HCT116 (cell line): ENCODE measurements at regions not wholly inside any gene's neighbourhood (a gene's known extent, or its start where the extent isn't known, plus 50 kb on each side); places are given as distances from the start of the nearest gene placed in this dataset.

Experiments used
- ATAC-seq: fragments of 200-7000 bp; cut with Tn5 transposase; 2 replicates; pipeline ENCODE4 v1.9.1; 2020; ENCODE audit warnings: mild to moderate bottlenecking, moderate library complexity
- BruUV-seq: library from RNA; stranded (reverse); fragments of 400-500 nt; replicated peaks from 2 replicates; lab custom pipeline; 2021; lab: Mats Ljungman, UMichigan
- CTCF ChIA-PET: fragments of 300-600 bp; sonication (Branson Sonifier 250); formaldehyde crosslinking; loops from one replicate; lab custom pipeline; 2021; ENCODE audit warnings: antibody characterized with exemption; lab: Charles Lee
- POLR2A ChIA-PET: fragments of 300-600, 350-600 bp; sonication (Branson Sonifier 250); formaldehyde crosslinking; loops from one replicate; lab custom pipeline; 2021; ENCODE audit warnings: antibody characterized with exemption; lab: Charles Lee
- RAD21 ChIA-PET, 2 experiments: fragments of 300-600 bp; sonication (Branson Sonifier 250); formaldehyde crosslinking; loops; one replicate each; lab custom pipeline; 2023; ENCODE audit warnings: low total read pairs in 2 of 2; ENCODE audit not compliant: uncharacterized antibody in 2 of 2, unreplicated experiment in 2 of 2, low non-redundant PET in 1 of 2; lab: Charles Lee
- DNase-seq: peaks from one replicate; pipeline ENCODE4 v3.0.0-alpha.2; 2010; ENCODE audit warnings: low read depth, low spot score
- H2AFZ ChIP-seq: fragments of 200-600 bp; shearing (Covaris generic), sonication (generic); 2 replicates; pipeline ENCODE4 v1.6.1; 2017; ENCODE audit warnings: low read depth, mixed run types, mixed read lengths, antibody characterized with exemption, low read length; ENCODE audit not compliant: poor library complexity, severe bottlenecking
- H3K27ac ChIP-seq: 2 replicates; pipeline ENCODE4 v1.5.1; 2012; ENCODE audit warnings: low read depth, low read length
- H3K27me3 ChIP-seq: fragments of 200-600 bp; sonication (generic); 2 replicates; pipeline ENCODE4 v1.6.1; 2016; ENCODE audit warnings: mixed run types, low read length, mixed read lengths; ENCODE audit not compliant: insufficient read depth
- H3K36me3 ChIP-seq, 2 experiments: fragments of 200-500 bp in 1 of 2; fragments of 200-600 bp in 1 of 2; sonication (Bioruptor generic) in 1 of 2; sonication (generic) in 1 of 2; 2 replicates each; pipeline versions ENCODE4 v1.5.1 to v1.6.1; 2014 to 2016; ENCODE audit warnings: low read length in 2 of 2, inconsistent platforms in 1 of 2, mixed read lengths in 1 of 2, mixed run types in 1 of 2; ENCODE audit not compliant: insufficient read depth in 2 of 2, control insufficient read depth in 1 of 2
- H3K4me1 ChIP-seq, 2 experiments: fragments of 200-600 bp in 1 of 2; sonication (generic) in 1 of 2; 2 replicates each; pipeline versions ENCODE4 v1.5.1 to v1.6.1; 2012 to 2017; ENCODE audit warnings: low read length in 2 of 2, inconsistent platforms in 1 of 2, mild to moderate bottlenecking in 1 of 2, mixed read lengths in 1 of 2, mixed run types in 1 of 2, moderate library complexity in 1 of 2; ENCODE audit not compliant: insufficient read depth in 2 of 2, control insufficient read depth in 1 of 2
- H3K4me2 ChIP-seq: fragments of 200-600 bp; sonication (generic); 2 replicates; pipeline ENCODE4 v1.6.1; 2017; ENCODE audit warnings: mixed run types, low read length, mixed read lengths
- H3K4me3 ChIP-seq, 2 experiments: fragments of 200-600 bp in 1 of 2; sonication (generic) in 1 of 2; replicated peaks in 1 of 2; 2 replicates each; pipeline ENCODE4 v1.5.1; 2011 to 2016; ENCODE audit warnings: low read length in 2 of 2, control low read depth in 1 of 2, low read depth in 1 of 2, mild to moderate bottlenecking in 1 of 2, mixed read lengths in 1 of 2, mixed run types in 1 of 2
- H3K79me2 ChIP-seq: fragments of 200-600 bp; sonication (generic); 2 replicates; pipeline ENCODE4 v1.6.1; 2017; ENCODE audit warnings: mild to moderate bottlenecking, mixed run types, low read length, moderate library complexity, mixed read lengths; ENCODE audit not compliant: insufficient read depth
- H3K9ac ChIP-seq: fragments of 200-600 bp; sonication (generic); 2 replicates; pipeline ENCODE4 v1.6.1; 2016; ENCODE audit warnings: low read length, mixed read lengths
- H3K9me2 ChIP-seq: fragments of 200-600 bp; sonication (generic), shearing (Covaris generic); 2 replicates; pipeline ENCODE4 v1.6.1; 2017; ENCODE audit warnings: mixed run types, mild to moderate bottlenecking, moderate library complexity; ENCODE audit not compliant: insufficient read depth
- H3K9me3 ChIP-seq, 2 experiments: fragments of 200-500 bp in 1 of 2; fragments of 200-600 bp in 1 of 2; sonication (Bioruptor generic) in 1 of 2; sonication (generic) in 1 of 2; 2 replicates each; pipeline ENCODE4 v1.6.1; 2014 to 2017; ENCODE audit warnings: low read length in 2 of 2, mixed read lengths in 2 of 2, inconsistent platforms in 1 of 2, low read depth in 1 of 2, mild to moderate bottlenecking in 1 of 2, mixed run types in 1 of 2, moderate library complexity in 1 of 2; ENCODE audit not compliant: control insufficient read depth in 1 of 2, insufficient read depth in 1 of 2
- H4K20me1 ChIP-seq: fragments of 200-600 bp; sonication (generic), shearing (Covaris generic); 2 replicates; pipeline ENCODE4 v1.6.1; 2017; ENCODE audit warnings: mixed run types, mild to moderate bottlenecking, moderate library complexity; ENCODE audit not compliant: insufficient read depth
- ATF3 ChIP-seq: IDR thresholded peaks from 2 replicates; pipeline ENCODE4 v1.6.1; 2012
- CBX3 ChIP-seq: IDR thresholded peaks from 2 replicates; pipeline ENCODE4 v1.6.1; 2012; ENCODE audit warnings: low read depth
- CEBPB ChIP-seq: IDR thresholded peaks from 2 replicates; pipeline ENCODE4 v1.6.1; 2012; ENCODE audit warnings: low read depth
- CTCF ChIP-seq, 3 experiments: fragments of 200-600 bp in 1 of 3; sonication (generic) in 1 of 3; IDR thresholded peaks in 2 of 3; conservative IDR thresholded peaks in 1 of 3; 2 replicates each; pipeline ENCODE4 v1.5.1; 2012 to 2017; ENCODE audit warnings: low read depth in 2 of 3, low read length in 2 of 3, antibody characterized with exemption in 1 of 3, borderline replicate concordance in 1 of 3, control low read depth in 1 of 3, mild to moderate bottlenecking in 1 of 3, mixed read lengths in 1 of 3, mixed run types in 1 of 3, moderate library complexity in 1 of 3; ENCODE audit not compliant: insufficient read depth in 1 of 3
- EGR1 ChIP-seq: IDR thresholded peaks from 2 replicates; pipeline ENCODE4 v1.6.1; 2012; ENCODE audit warnings: low read depth
- ELF1 ChIP-seq: IDR thresholded peaks from 2 replicates; pipeline ENCODE4 v1.6.1; 2012; ENCODE audit warnings: low read depth, borderline replicate concordance
- EZH2 ChIP-seq: fragments of 200-600 bp; sonication (generic); IDR thresholded peaks from 2 replicates; pipeline ENCODE4 v1.6.1; 2017; ENCODE audit warnings: antibody characterized with exemption, mixed run types
- EZH2phosphoT487 ChIP-seq: fragments of 200-600 bp; IDR thresholded peaks from 2 replicates; pipeline ENCODE4 v1.6.1; 2018; ENCODE audit warnings: antibody characterized with exemption, borderline replicate concordance
- FOSL1 ChIP-seq: IDR thresholded peaks from 2 replicates; pipeline ENCODE4 v1.6.1; 2012; ENCODE audit warnings: low read depth
- MAX ChIP-seq: IDR thresholded peaks from 2 replicates; pipeline ENCODE4 v1.6.1; 2012
- POLR2AphosphoS5 ChIP-seq: IDR thresholded peaks from 2 replicates; pipeline ENCODE4 v1.6.1; 2011; ENCODE audit warnings: mild to moderate bottlenecking, low read depth, low read length, moderate library complexity
- REST ChIP-seq: IDR thresholded peaks from 2 replicates; pipeline ENCODE4 v1.6.1; 2012; ENCODE audit warnings: low read depth
- SIN3A ChIP-seq: IDR thresholded peaks from 2 replicates; pipeline ENCODE4 v1.6.1; 2012; ENCODE audit warnings: low read depth
- SP1 ChIP-seq: IDR thresholded peaks from 2 replicates; pipeline ENCODE4 v1.6.1; 2012; ENCODE audit warnings: low read depth
- YY1 ChIP-seq: IDR thresholded peaks from 2 replicates; pipeline ENCODE4 v1.6.1; 2011; ENCODE audit warnings: low read length, low read depth, moderate library complexity, mild to moderate bottlenecking; ENCODE audit not compliant: insufficient replicate concordance; ENCODE audit errors: extremely low read depth
- ZFX ChIP-seq: fragments of 450-650 bp; IDR thresholded peaks from 2 replicates; pipeline ENCODE4 v1.6.1; 2017
- ZNF274 ChIP-seq: fragments of 200-500 bp; sonication (Bioruptor generic); IDR thresholded peaks from 2 replicates; pipeline ENCODE4 v1.6.1; 2014; ENCODE audit warnings: mild to moderate bottlenecking, low read depth, low read length, inconsistent platforms
- intact Hi-C: fragments of 100-400 bp; cut with micrococcal nuclease; formaldehyde crosslinking; loops from 2 replicates; pipeline ENCODE4 v1.10.0; 2022

- intact Hi-C loops, result no loop called here
- BruUV-seq, result no TSS peak
Measured at GRCh38 chr12:84435682-84436081, 476.9 kb downstream of the SLC6A15 start.

More at GRCh38 chr12:84435682-84436081, 476.9 kb downstream of the SLC6A15 start:
- Histone ChIP-seq H3K4me1 (no peaks in the 10 kb centered on the region), H4K20me1 (no peaks in the 10 kb centered on the region), H3K9me2 (no peaks in the 10 kb centered on the region), H3K79me2 (no peaks in the 10 kb centered on the region), H3K27me3 (no peaks in the 10 kb centered on the region), H3K4me2 (no peak overlapping the region), H3K9ac (no peak overlapping the region), H3K27ac (no peak overlapping the region), H2AFZ (no peak overlapping the region), H3K4me3 (no peak overlapping the region), H3K9me3 (no peaks in the 10 kb centered on the region), H3K36me3 (no peaks in the 10 kb centered on the region)
- CTCF ChIA-PET, result no interaction called here
- POLR2A ChIA-PET, result no interaction called here
- ATAC-seq (no peak), DNase-seq (no peak)
- RAD21 ChIA-PET, result no interaction called here
- TF ChIP-seq ATF3, result no peak
- TF ChIP-seq YY1, result no peak
- no peak for TF ChIP-seq EZH2phosphoT487
- no peak for TF ChIP-seq MAX
- TF ChIP-seq ZFX, result no peak
- no peak for TF ChIP-seq SIN3A
- no peak for TF ChIP-seq ELF1
- TF ChIP-seq CEBPB, result no peak
- no peak for TF ChIP-seq CTCF (IDR thresholded peaks at IDR 0.05 in 2 of 3, conservative IDR thresholded peaks at IDR 0.05 in 1 of 3; ENCODE audit: borderline replicate concordance in 1 of 3, insufficient read depth in 1 of 3, low read depth in 2 of 3, low read length in 2 of 3)
- TF ChIP-seq CBX3, result no peak
- TF ChIP-seq FOSL1, result no peak
- TF ChIP-seq POLR2AphosphoS5, result no peak
- TF ChIP-seq EGR1, result no peak
- no peak for TF ChIP-seq SP1
- TF ChIP-seq EZH2, result no peak
- TF ChIP-seq REST, result no peak
- no peak for TF ChIP-seq ZNF274
- TF ChIP-seq, all 23 proteins: peak for 0
